Renal pelvis (tissue), 1 donor: ENCODE measurements at regions not wholly inside any gene's neighbourhood (a gene's known extent, or its start where the extent isn't known, plus 50 kb on each side); places are given as distances from the start of the nearest gene placed in this dataset.
A peak's percentile ranks its signal among the peaks of the same experiment; 100 is the strongest.
"Not testable (repeated sequence)": the region's sequence is repeated elsewhere in the genome, so short reads cannot be mapped to it uniquely, and the experiment has no call there.

ENCODE experiments used
- DNase-seq: peaks from one replicate; pipeline ENCODE4 v3.0.0-alpha.2; 2013

DNA sequence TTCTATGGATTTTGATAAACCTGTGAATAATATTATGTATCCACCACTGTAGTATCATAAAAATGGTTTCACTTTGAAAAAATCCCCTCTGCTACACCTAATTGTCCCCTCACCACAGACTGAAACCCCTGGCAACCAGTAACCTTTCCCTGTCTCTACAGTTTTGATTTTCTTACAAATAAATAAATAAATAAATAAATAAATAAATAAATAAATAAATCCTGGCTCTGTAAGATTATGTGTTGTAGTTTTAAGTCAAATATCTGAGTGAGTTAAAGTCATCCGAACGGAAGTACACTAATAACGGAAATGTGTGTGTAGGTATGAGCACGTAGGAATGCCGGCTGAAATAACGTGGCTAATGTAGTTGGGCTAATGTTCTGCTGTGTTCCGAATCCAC is 641.5 kb downstream of the GABRG1 start:
- DNase-seq: no peak

DNA sequence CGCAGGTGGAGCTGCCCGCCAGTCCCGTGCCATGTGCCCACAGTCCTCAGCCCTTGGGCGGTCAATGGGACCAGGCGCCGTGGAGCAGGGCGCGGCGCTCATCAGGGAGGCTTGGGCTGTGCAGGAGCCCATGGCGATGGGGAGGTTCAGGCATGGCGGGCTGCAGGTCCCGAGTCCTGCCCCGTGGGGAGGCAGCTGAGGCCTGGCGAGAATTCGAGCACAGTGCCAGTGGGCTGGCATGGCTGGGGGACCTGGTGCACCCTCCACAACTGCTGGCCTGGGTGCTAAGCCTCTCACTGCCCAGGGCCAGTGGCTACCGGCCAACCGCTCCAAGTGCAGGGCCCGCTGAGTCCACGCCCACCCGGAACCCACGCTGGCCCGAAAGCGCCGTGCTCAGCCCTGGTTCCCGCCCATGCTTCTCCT is 646.5 kb downstream of the GABRG1 start:
- no peak for DNase-seq

DNA sequence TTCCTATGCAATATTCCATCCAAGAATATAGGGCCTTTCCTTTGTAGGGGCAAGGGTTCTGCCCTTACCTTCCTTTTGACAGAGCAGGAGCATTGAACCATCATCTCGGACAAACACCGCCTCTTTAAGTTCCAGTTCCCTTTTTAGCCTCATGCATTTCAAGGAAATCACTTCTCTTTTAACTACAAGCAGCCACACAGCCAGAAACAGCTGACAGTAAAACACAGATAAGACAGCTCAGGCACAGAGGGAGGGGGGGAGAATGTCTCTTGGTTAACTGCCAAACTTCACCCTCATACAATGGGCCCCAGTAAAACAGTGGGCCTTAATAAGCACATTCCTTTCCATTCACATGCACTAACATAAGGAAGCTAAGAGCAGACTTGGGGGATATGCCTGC is 648.3 kb downstream of the GABRG1 start:
- no peak for DNase-seq

DNA sequence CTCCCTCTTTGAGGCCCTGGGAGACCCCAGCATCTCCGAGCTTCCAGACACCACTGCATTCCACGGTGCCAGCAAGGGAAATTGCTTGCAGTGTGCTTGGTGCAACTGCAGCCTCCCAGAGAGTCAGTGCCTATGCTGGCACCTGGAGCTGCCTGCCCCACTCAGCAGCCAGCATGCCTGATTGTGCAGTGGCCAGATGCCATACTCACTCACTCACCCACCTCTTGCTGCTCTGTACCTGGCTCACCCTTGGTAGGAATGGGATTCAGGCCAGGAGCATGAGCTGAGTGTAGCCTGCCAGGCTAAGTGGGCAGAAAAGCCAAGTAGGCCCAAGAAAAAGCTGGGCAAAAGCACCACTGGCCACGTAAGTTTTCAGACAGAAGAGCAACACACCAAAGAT is 651.4 kb downstream of the GABRG1 start:
- no peak for DNase-seq

DNA sequence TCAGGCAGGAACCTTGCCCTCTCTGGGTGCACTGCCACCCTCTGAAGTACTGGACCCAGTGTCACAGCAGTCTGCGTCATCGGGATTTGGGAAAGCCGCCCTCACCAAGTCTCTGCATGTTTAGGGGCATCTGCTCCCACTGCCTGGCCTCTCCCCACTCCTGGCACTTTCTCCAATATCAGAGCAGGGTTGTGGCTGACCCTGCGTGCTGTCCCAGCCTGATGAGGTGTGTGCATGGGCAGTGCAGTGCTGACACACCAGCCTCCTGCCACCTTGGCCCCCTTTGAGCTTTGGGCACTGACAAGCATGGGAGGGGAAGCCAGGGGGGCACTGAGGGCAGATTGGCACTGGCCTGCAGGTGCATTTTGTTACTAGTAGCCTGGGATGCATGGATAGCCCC is 652.5 kb downstream of the GABRG1 start:
- no peak for DNase-seq

DNA sequence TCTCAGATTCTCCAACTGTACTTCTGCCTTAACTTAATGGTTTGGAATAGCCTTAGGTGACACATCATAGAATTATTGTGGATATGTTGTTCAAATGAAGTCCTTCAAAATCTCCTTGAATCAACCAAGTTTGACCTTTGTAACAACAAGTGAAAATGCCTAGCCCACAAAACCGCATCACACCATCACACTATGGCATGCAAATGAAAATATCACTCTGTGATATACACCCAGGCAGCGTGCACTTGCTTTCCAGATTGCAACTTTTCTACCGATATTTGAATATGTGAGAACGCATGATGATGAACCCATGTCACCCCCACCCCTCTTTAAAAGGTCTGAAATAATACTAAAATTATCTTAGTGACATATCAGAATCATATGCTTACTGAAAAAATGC is 656.7 kb downstream of the GABRG1 start:
- DNase-seq: no peak

DNA sequence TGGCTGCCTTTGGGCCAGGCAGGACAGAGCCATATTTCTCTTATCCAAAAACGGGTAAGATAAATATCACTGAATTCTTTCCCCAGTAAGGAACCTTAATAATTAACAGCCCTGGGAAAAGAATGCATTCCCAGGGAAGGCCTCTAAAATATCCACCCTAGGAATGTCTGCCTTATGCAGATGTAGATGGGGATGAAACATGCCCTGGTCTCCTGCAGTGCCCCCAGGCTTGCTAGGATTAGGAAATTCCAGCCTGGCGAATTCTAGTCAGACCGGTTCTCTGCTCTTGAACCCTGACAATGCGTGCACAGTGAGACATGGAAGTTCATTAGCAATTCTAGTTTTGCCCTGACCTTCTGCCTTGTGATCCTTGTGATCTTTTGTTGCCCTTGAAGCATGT is 663.7 kb downstream of the GABRG1 start:
- not testable (repeated sequence) for DNase-seq

DNA sequence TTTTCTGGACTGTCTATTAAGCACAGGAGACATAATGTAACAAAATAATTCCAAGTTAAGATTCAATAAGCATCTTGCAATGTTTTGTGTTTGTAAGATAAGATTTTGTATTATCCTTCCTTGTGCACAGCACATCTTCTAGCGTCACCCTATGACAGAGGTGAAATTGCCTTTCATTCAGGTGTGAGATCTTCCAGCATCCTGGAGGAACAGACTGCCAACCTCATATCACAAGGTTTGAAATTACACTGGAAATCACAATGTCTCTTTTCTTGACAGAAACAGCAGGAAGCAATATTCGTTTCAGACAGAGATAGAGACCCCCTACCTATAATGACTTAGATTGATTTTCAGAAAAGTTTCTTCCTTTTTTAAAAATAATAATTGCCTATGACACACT is 668.6 kb downstream of the GABRG1 start:
- DNase-seq: no peak

DNA sequence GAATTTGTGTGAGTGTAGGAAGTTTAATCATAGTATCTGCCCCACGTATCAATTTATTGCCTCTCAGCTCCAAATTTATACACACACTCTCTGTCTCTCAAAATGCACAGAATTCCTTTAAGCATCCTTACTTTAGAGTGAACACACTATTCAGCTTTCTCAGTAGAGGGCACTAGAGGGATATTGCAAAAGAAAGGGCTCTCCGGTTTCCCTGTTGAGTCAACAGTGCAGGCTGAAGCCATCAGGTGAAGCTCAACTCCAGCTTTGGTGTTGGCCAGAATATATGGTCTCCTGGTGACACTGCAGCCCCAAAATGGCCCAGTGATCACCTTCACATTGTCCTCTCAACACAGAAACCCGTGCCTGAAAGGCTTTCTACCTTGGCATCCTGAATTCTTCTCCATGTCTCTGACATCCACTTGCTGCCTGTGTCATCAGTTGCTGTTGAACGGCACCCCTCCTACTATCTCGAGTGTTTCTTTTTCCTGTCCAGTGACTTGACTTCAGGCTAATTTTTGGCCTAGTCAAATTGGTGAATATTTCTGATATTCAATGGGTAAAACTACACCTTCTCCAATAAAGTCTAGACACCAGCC is 670.5 kb downstream of the GABRG1 start:
- DNase-seq: peak; percentile 17

DNA sequence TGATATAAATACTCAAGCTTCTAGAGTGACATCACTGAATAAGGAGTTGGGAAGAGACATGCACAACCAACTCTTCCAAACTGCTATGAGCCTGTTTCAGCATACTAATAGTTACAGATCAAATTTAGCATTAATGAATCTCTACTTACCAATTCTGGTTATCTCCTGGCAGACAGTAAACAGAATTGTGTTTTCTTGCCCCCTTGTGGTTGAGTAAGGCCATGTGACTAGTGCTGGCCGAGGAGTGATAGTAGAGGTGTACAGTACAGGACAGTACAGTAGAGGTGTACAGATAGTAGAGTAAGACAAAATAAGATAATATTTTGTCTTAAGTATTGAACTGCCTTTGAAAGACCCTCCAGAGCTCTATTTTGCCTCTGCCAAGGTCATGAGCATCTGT is 681.4 kb downstream of the GABRG1 start:
- no peak for DNase-seq

DNA sequence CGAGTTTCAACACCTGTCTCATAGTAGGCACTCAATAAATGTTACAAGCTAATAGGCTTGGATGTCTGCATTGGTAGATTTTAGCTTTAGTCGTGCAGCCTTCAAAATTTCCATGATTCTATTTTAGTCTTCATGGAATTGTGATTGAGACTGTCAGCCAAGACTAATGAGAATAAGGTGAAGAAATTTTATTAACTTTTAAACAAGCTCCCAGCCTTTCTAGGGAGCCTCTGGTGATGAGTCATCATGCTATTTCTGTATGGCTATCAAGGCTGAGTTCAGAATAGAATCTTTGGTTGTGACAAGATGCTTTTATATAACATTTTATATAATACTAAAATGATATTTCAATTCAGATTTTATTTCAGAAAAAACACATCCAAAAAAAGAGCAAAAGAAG is 685.8 kb downstream of the GABRG1 start:
- DNase-seq: no peak

DNA sequence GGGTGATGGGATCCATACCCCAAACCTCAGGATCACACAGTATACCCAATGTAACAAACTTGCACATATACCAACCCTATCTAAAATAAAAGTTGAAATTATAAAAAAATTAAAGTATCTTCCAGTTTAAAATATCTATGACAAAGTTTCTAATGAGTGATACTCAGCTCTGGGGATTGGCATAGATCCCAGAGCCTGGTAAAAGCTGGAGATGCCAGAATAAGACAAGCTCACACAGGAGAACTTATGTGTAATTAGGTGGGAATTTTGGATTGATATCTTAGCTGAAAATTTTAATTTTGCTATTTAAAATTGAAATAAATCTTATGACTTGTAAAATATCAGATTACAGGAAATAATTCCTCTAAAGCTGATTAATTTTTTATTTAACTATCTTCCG is 686.5 kb downstream of the GABRG1 start:
- DNase-seq: no peak

DNA sequence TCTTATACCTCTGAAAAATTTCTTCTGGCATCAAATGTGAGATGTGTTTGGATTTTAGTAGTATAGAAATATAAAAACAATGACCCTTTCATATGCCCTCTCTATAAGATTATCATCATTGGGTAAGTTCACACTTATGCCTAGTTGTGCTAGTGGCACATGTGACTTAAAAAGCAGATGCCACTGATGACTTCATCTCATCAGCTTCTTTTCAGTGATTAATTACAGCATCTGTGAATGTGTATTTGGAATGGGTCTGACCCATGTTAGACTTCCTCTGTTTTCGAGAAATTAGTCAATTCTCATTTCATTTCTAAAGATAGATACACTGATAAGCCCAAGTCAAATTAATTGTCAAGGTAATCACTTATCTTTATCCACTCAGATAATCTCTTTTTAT is 698.7 kb downstream of the GABRG1 start:
- DNase-seq: no peak

DNA sequence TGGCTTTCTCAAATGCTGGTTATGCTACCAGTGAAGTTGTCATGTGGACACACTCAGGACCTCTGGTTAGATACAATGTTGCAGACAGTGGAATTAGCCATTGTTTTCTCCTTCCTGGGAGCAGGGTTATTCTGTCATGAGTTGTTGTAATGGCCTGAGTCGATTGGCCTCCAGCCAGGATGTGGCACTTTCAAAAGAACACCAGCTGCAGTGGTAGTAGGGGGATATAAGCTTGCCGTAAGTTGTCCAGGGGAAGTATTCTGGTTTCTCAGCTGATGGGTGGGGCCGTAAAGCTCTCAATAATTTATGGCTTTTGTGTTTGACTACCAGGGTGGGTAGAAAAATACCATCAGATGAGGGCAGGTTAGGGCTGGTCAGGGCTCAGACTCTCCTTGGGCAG is 697.5 kb upstream of the GNPDA2 start:
- DNase-seq: no peak

DNA sequence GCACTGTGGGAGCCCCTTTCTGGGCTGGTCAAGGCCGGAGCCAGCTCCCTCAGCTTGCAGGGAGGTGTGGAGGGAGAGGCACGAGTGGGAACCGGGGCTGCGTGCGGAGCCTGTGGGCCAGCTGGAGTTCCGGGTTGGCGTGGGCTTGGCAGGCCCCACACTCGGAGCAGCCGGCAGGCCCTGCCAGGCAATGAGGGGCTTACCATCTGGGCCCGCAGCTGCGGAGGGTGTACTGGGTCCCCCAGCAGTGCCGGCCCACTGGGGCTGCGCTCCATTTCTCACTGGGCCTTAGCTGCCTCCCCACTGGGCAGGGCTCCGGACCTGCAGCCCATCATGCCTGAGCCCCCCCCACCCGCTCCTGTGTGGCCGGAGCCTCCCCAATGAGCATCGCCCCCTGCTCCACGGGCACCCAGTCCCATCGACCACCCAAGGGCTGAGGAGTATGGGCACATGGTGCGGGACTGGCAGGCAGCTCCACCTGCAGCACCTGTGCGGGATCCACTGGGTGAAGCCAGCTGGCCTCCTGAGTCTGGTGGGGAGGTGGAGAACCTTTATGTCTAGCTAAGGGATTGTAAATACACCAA is 693.8 kb upstream of the GNPDA2 start:
- DNase-seq: not testable (repeated sequence)

DNA sequence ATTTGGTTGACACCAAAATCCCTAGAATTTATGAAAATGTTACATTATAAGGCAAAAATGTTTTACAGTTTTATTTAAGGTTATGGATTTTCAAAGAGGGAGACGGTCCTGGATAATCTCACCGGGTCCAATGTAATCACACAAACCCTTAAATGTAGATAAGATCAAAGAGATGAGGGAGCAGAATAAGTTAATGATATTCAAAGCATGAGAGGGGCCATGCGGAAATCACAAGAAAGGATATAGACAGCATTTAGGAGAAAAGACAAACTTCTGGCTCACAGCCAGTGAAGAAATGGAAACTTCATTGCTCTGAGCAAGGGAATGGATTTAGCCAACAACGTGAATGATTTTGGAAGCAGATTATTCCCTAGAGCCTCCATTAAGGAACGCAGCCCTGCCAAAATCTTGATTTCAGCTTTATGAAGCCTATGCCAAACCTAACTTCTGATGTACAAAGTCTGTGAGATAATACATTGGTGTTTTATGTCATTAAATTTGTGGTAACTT is 684.4 kb upstream of the GNPDA2 start:
- DNase-seq: no peak

DNA sequence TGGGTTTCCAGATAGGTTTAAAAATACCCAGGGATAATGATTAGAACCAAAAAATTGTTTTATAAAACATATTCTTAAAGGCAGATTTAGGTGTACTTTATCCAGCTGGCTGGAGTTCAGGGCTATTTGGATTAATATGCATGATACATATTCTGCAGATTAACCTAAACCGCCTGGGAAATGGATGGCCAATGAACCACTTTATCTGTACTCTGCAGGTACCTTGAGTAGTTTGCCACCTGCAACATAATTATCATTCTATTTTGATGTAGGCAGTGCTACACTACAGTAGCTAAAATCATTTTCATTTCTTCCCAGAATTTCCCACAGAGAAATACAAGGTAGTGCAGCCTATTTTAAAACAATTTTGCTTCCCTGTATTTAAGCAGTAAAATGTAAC is 683.2 kb upstream of the GNPDA2 start:
- DNase-seq: no peak

DNA sequence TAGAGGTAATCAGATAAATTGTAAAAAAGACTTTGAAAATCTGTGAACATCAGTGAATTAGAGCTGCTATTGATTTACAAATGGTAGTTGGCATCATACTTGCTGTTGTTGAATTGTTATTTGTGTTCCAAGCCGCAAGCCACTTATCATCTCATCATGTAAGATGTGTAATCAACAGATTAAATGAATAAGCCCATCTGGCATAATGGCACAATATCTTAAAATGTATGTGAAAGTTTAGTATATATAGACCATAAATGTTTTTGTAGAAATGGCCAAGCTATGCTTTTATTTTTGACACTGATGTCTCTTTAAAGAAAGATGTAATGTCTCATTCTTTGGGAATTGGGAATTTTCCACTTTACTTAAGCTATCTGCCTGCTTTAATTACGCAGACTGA is 682.6 kb upstream of the GNPDA2 start:
- DNase-seq: no peak

DNA sequence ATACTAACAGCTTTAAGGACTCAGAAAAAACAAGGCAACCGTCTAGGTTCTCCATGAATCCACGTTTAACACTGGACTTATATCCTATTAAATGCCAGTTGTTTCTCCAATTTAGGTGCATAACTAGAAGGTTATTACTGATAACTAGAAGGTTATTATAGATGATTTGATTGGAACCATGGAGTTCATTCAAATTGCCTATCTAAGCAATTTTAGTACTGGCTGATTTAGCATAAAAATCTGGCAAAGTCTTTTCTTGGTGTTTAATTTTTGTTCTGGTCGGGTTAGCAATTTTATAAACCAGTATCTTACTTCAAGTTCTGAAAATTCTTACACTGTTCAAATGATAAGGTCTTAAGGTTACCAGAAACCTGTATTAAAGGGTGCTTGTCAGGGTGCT is 672.8 kb upstream of the GNPDA2 start:
- DNase-seq: no peak

DNA sequence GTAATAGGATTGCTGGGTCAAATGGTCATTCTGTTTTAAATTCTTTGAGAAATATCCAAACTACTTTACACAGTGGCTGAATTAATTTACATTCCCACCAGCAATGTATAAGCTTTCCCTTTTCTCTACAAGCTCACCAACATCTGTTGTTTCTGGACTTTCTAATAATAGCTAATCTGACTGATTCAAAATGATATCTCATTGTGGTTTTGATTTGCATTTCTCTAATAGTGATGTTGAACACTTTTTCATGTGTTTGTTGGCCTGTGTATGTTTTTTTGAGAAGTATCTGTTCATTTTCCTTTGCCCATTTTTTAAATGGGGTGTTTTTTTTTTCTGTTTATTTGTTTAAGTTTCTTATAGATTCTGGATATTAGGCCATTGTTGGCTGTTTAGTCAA is 659.0 kb upstream of the GNPDA2 start:
- no peak for DNase-seq

DNA sequence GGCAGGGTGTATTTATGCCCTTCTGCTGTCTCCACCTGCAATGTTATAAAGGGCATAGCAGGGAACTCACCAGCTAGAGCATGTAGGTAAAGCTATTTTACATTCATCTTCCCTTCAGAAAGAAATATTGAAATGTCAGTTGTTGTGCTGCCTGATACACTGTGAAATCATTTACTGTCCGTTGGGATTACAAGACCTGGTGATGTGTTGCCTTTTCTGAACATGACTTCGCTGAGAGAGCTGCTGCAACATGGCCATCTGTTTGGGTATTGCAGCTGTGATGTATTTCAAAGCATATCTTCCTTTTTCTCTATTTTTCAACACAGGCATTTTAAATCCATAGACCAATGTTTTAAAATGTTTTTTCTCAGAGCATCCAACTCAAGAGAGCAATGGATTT is 644.1 kb upstream of the GNPDA2 start:
- DNase-seq: no peak

DNA sequence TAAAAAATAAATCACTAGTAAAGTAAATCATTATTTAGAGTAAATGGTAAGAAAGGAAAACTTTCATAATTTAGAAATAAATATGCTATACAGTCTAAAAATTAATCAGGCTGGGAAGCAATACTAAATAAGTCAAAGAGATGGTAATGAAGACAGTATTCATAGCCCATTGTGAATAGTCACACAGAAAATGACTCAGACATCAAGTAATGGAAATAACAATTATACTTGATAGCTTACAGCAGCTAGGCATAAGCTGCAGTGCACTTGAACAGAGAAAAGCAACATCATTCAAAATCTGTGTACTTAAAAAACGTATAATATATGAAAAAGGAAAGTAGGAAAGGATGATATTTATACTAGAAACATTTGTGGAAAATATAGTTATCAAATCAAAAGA is 642.5 kb upstream of the GNPDA2 start:
- no peak for DNase-seq

DNA sequence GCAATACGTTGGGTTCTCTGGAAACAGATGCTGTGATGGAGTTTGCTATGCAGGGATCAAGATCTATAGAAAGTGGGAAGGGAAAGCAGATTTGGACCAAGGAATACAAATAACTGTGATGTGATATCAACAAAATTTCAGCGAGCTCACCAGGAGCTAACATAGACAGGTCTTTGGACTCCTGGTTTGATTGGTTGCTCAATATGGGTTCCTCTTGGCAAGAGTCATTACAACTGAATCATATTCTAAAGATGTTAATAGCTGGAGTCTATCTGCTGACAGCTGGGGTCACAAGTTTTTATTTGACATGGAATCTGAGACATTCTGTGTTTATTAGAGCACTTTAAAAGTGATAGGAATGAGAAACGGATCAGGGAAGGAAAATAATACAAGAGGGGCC is 637.6 kb upstream of the GNPDA2 start:
- DNase-seq: no peak
